ENCODE measurements at regions not wholly inside any gene's neighbourhood (a gene's known extent, or its start where the extent isn't known, plus 50 kb on each side); places are given as distances from the start of the nearest gene placed in this dataset.

DNA sequence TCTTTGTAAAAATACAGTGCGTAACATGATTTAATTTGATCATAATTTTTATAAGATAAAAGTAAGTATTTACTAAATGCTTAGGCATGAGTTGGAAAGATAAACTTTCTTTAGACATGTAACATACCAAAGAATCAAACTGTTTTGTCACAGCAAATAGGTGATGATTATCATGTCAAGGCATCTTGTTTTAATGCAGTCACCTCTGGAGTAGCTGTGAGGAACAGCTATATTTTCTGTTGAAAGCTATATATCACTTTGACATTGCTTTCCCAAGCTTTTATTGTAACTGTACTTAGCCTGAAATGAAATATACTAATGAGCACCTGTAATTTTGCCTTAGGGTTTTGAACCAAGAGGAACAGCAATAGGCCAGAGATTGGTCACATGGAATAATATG is 151.9 kb downstream of the TLR5 start:
- TF ChIP-seq, protein P1, sequence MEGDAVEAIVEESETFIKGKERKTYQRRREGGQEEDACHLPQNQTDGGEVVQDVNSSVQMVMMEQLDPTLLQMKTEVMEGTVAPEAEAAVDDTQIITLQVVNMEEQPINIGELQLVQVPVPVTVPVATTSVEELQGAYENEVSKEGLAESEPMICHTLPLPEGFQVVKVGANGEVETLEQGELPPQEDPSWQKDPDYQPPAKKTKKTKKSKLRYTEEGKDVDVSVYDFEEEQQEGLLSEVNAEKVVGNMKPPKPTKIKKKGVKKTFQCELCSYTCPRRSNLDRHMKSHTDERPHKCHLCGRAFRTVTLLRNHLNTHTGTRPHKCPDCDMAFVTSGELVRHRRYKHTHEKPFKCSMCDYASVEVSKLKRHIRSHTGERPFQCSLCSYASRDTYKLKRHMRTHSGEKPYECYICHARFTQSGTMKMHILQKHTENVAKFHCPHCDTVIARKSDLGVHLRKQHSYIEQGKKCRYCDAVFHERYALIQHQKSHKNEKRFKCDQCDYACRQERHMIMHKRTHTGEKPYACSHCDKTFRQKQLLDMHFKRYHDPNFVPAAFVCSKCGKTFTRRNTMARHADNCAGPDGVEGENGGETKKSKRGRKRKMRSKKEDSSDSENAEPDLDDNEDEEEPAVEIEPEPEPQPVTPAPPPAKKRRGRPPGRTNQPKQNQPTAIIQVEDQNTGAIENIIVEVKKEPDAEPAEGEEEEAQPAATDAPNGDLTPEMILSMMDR (conservative IDR thresholded peaks at IDR 0.05; ENCODE audit: low read length): no peak
- no peak overlapping the region for H3K4me3 ChIP-seq (ENCODE audit: low read length)

DNA sequence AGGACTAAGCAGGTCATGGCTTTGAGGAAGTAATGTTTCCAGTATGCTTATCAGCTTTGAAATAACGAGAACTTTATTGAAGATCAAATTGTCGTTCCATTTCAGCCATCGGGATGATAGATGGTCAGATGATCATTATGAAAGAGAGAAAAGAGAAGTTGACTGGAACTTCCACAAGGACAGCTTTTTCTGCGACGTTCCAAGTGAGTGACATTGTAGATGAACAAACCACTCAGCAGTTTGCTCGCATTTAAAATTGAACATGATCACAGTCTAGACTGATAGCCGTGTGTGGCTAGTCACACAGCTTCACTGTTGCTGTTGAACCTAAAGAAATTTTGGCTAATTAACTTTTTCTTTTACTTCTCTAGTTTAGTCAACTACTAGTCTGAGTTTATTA is 151.1 kb downstream of the TLR5 start:
- DNase-seq (ENCODE audit: low read depth): no peak
- no peak overlapping the region for H3K4me3 ChIP-seq (ENCODE audit: low read length)
- TF ChIP-seq, protein P1 (conservative IDR thresholded peaks at IDR 0.05; ENCODE audit: low read length): no peak

More for the DNA sequence above, 151.9 kb downstream of the TLR5 start:
- DNase-seq (ENCODE audit: low read depth): no peak

DNA sequence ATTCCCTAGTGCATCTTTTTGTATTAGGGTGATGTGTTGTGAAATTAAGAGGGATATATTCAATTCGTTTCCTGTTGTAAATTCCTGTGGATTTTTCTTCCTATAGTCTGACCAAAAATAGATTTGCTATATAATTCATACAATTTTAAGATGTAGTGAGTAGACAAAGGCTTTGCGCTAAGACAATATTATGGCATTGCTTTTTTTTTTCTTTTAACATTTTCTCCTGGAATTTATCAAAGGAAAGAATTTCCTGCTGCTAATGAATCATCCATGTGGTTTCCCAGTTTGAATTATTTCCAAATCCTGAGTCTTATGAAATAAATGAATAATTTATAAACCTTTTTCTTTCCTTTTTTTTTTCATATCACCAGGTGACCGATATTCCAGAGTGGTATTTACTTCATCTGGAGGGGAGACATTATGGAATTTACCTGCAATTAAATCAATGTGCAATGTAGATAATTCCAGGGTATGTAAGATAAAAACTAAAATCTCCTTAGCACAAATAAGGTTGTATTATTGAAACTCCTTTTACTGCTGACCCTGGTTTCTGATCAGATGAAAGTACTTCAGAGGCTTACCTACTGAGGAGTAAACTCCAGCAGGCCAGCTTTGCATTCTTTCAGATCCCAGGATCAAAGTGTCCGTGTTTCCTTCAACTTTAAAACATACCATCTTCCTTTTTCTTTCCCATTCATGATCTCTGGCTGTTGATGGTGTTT is 148.4 kb downstream of the TLR5 start:
- DNase-seq (ENCODE audit: low read depth): peak; percentile 74
- H3K4me3 ChIP-seq (ENCODE audit: low read length): no peak overlapping the region
- TF ChIP-seq, protein P1 (conservative IDR thresholded peaks at IDR 0.05; ENCODE audit: low read length): no peak

DNA sequence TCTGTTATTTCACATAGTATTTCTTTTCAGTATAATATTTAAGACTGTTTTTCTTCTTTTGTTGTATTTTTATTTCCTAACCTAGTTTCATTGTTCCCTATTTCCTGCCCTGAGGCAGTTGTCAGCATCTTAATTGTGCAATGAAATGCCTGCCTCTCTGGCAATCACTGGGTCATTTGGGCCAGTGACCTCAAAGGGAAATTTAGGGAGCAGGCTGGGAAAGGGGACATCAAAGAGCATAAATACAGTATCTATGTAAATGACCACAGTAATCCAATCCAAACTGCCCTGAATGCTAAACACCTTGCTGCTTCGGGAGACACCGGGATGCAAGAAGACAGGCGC is 147.8 kb downstream of the TLR5 start:
- no peak overlapping the region for H3K4me3 ChIP-seq (ENCODE audit: low read length)
- DNase-seq (ENCODE audit: low read depth): peak; percentile 23
- TF ChIP-seq, protein P1 (conservative IDR thresholded peaks at IDR 0.05; ENCODE audit: low read length): no peak

DNA sequence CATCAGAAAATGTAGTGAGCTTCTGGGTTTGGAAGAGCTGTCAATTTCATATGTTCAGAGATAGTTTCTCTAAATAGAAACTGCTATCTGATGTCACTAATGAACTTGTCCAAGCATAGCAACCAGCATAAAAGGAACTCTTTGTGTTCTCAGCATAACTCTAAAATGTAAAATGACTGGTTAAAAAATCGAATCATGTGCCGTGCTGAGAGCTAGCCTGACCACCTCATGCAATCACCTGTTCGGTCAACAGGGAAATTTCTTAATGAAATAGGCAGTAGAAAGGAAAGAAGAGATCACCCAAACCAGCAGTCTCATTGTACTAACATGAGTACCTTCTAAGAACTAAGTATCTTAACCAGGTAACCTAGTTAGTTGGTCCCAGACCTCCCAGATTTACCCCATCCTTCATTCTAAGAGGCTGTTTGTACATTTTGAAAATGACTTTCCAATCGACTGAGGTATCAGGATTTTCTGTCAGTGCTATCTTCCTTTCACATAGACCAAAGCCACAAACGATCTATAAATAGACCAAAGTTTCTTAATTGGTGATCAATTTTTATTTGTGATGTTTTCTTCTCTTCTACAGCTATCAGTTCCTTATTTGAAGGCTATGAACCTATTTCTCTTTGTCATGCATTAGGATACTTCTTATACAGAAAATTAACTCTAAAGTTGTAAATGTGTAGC is 147.3 kb downstream of the TLR5 start:
- no peak overlapping the region for H3K4me3 ChIP-seq (ENCODE audit: low read length)
- DNase-seq (ENCODE audit: low read depth): no peak
- TF ChIP-seq, protein P1 (conservative IDR thresholded peaks at IDR 0.05; ENCODE audit: low read length): no peak

DNA sequence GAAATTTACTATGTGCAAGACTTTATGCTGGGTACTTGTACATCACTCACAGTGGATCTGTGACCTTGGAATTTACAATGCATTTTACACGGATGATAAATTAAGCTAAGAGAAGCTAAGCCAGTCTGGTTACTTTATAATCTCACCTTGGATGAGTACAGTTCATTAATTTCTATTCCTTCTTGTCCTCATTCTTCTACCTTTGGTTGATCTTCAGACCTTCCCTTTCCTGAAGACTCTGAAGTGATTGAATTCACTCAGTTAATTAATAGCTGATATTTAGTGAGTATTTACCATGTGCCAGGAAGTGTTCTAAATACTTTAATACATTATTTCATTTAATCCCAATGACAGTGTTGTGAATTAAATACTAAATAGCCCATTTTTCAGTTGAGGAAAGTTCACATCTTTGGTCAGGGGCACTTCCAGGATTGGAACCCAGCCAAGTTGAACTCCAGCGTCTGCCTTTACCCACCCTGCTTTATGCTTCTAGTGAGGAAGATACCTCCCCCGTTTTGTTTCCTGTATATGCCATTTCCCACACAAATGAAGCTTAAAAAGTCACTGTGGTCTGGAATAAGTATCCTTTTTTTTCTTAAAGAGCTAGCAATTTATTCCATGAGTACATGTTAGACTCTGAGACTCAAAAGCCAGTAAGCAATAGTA is 146.6 kb downstream of the TLR5 start:
- H3K4me3 ChIP-seq (ENCODE audit: low read length): no peak overlapping the region
- DNase-seq (ENCODE audit: low read depth): no peak
- TF ChIP-seq, protein P1 (conservative IDR thresholded peaks at IDR 0.05; ENCODE audit: low read length): no peak
